ENCODE measurements at regions not wholly inside any gene's neighbourhood (a gene's known extent, or its start where the extent isn't known, plus 50 kb on each side); places are given as distances from the start of the nearest gene placed in this dataset.

- DNase-seq (ENCODE audit: low spot score): no peak
- no peak overlapping the region for H3K27ac ChIP-seq (ENCODE audit: low read depth, low read length, poor library complexity, severe bottlenecking)
- no peaks in the 10 kb centered on the region for H3K9me3 ChIP-seq (ENCODE audit: low read length)
- H3K9me2 ChIP-seq (ENCODE audit: insufficient read depth, low read length): no peaks in the 10 kb centered on the region
- ChIA-PET POLR2A (no interaction called here), CTCF (ENCODE audit: unreplicated experiment) (no interaction called here)
- H3K4me3 ChIP-seq (ENCODE audit: low read depth, low read length, poor library complexity, severe bottlenecking): no peak overlapping the region
- intact Hi-C loops (cut with micrococcal nuclease; ENCODE audit: unreplicated experiment): no loop called here
- H3K36me3 ChIP-seq (ENCODE audit: insufficient read depth, low read length): no peaks in the 10 kb centered on the region
- H3K4me2 ChIP-seq (ENCODE audit: low read length): no peak overlapping the region
- no peaks in the 10 kb centered on the region for H3K4me1 ChIP-seq (ENCODE audit: insufficient read depth, low read length, poor library complexity, severe bottlenecking)
- no peaks in the 10 kb centered on the region for H4K20me1 ChIP-seq (ENCODE audit: insufficient read depth, low read length)
- no peak overlapping the region for H2AFZ ChIP-seq (ENCODE audit: low read length)
- BruUV-seq (replicated peaks): no TSS peak
- TF ChIP-seq EZH2phosphoT487 (IDR thresholded peaks at IDR 0.05; ENCODE audit: borderline replicate concordance, low read depth, low read length): no peak
- TF ChIP-seq, protein P1, sequence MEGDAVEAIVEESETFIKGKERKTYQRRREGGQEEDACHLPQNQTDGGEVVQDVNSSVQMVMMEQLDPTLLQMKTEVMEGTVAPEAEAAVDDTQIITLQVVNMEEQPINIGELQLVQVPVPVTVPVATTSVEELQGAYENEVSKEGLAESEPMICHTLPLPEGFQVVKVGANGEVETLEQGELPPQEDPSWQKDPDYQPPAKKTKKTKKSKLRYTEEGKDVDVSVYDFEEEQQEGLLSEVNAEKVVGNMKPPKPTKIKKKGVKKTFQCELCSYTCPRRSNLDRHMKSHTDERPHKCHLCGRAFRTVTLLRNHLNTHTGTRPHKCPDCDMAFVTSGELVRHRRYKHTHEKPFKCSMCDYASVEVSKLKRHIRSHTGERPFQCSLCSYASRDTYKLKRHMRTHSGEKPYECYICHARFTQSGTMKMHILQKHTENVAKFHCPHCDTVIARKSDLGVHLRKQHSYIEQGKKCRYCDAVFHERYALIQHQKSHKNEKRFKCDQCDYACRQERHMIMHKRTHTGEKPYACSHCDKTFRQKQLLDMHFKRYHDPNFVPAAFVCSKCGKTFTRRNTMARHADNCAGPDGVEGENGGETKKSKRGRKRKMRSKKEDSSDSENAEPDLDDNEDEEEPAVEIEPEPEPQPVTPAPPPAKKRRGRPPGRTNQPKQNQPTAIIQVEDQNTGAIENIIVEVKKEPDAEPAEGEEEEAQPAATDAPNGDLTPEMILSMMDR (conservative IDR thresholded peaks at IDR 0.05; ENCODE audit: low read length): no peak
- H3K79me2 ChIP-seq (ENCODE audit: insufficient read depth, low read depth, low read length): no peaks in the 10 kb centered on the region
Observed at GRCh38 chr11:82308979-82309378, 424.7 kb downstream of the FAM181B start.

- DNase-seq (ENCODE audit: low spot score): no peak
- Histone ChIP-seq H3K79me2 (ENCODE audit: insufficient read depth, low read depth, low read length) (no peaks in the 10 kb centered on the region), H3K9me2 (ENCODE audit: insufficient read depth, low read length) (no peaks in the 10 kb centered on the region), H3K27ac (ENCODE audit: low read depth, low read length, poor library complexity, severe bottlenecking) (no peak overlapping the region), H3K36me3 (ENCODE audit: insufficient read depth, low read length) (no peaks in the 10 kb centered on the region), H3K9me3 (ENCODE audit: low read length) (no peaks in the 10 kb centered on the region), H3K4me1 (ENCODE audit: insufficient read depth, low read length, poor library complexity, severe bottlenecking) (no peaks in the 10 kb centered on the region), H3K4me3 (ENCODE audit: low read depth, low read length, poor library complexity, severe bottlenecking) (no peak overlapping the region), H3K4me2 (ENCODE audit: low read length) (no peak overlapping the region), H2AFZ (ENCODE audit: low read length) (no peak overlapping the region), H4K20me1 (ENCODE audit: insufficient read depth, low read length) (no peaks in the 10 kb centered on the region)
- ChIA-PET CTCF (ENCODE audit: unreplicated experiment) (no interaction called here), POLR2A (no interaction called here)
- TF ChIP-seq, protein P1 (conservative IDR thresholded peaks at IDR 0.05; ENCODE audit: low read length): no peak
- TF ChIP-seq EZH2phosphoT487 (IDR thresholded peaks at IDR 0.05; ENCODE audit: borderline replicate concordance, low read depth, low read length): no peak
- intact Hi-C loops (cut with micrococcal nuclease; ENCODE audit: unreplicated experiment): no loop called here
- no TSS peak for BruUV-seq (replicated peaks)
Observed at GRCh38 chr11:82305123-82305522, 428.5 kb downstream of the FAM181B start.

DNA sequence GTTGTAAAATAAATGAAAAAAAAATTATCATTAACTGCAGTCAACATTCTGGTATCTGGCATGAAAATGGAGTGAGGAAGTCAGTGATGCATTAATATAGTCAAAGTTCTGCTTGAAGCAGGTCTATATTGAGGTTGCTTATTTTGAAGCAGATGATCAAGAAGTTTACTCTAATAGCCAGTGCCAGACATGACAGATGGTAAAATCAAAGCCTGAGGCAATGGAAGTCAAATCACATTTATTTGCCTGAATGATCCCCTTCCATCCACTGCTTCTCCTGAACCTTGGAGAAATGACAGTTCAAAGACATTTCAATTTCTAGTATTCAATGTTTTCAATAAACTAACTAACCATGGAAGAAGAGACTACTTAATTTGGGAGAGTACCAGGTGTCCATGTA is 430.0 kb downstream of the FAM181B start:
- no peaks in the 10 kb centered on the region for H4K20me1 ChIP-seq (ENCODE audit: insufficient read depth, low read length)

More for the DNA sequence above, 430.0 kb downstream of the FAM181B start:
- ChIA-PET CTCF (ENCODE audit: unreplicated experiment) (no interaction called here), POLR2A (no interaction called here)
- Histone ChIP-seq H2AFZ (ENCODE audit: low read length) (no peak overlapping the region), H3K79me2 (ENCODE audit: insufficient read depth, low read depth, low read length) (no peaks in the 10 kb centered on the region), H3K4me2 (ENCODE audit: low read length) (no peak overlapping the region), H3K27ac (ENCODE audit: low read depth, low read length, poor library complexity, severe bottlenecking) (no peak overlapping the region), H3K4me1 (ENCODE audit: insufficient read depth, low read length, poor library complexity, severe bottlenecking) (no peaks in the 10 kb centered on the region), H3K36me3 (ENCODE audit: insufficient read depth, low read length) (no peaks in the 10 kb centered on the region), H3K9me2 (ENCODE audit: insufficient read depth, low read length) (no peaks in the 10 kb centered on the region), H3K4me3 (ENCODE audit: low read depth, low read length, poor library complexity, severe bottlenecking) (no peak overlapping the region), H3K9me3 (ENCODE audit: low read length) (no peaks in the 10 kb centered on the region)
- TF ChIP-seq EZH2phosphoT487 (IDR thresholded peaks at IDR 0.05; ENCODE audit: borderline replicate concordance, low read depth, low read length): no peak
- TF ChIP-seq, protein P1 (conservative IDR thresholded peaks at IDR 0.05; ENCODE audit: low read length): no peak
- DNase-seq (ENCODE audit: low spot score): no peak
- no TSS peak for BruUV-seq (replicated peaks)
- intact Hi-C loops (cut with micrococcal nuclease; ENCODE audit: unreplicated experiment): no loop called here
